GM18508 (cell line): ENCODE measurements at regions not wholly inside any gene's neighbourhood (a gene's known extent, or its start where the extent isn't known, plus 50 kb on each side); places are given as distances from the start of the nearest gene placed in this dataset.

Experiments used
- ATAC-seq: cut with Tn5 transposase; IDR thresholded peaks from one replicate; pipeline ENCODE4 v1.9.1; 2021; ENCODE audit warnings: moderate number of reproducible peaks; ENCODE audit not compliant: insufficient read depth, unreplicated experiment

DNA sequence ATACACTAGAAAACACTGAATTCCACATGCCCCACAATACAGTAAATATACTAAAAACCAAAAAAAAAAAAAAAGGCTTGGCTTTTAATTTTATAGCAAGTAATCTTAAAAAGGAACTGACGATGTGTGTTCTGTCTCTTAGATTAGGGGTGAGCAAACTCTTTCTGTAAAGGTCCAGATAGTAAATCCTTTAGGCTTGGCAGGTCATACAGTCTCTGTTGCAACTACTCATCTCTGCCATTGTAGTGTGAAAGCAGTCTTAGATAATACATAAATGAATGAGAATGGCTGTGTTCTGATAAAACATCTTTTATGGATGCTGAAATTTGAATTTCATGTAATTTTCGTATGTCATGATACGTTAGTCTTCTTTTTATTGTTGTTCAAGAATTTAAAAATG is 150.2 kb downstream of the SLC30A10 start:
- ATAC-seq: no peak

DNA sequence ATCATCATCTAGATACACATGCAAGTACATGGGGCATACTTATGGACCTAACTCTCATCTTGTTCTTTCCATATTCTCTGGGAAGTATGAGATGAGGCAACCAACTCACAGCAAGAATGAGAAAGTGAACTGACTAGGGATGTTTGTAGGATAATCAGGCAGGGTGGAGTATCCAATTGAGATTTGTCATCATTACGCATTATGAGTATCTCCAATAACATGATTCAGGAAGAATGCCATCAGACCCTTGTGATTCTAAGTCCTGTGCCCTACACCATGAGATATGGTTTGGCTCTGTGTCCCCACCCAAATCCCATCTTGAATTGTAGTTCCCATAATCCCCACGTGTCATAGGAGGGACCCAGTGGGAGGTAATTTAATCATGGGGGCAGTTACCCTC is 154.0 kb downstream of the SLC30A10 start:
- ATAC-seq: no peak

GRCh38 chr1:219773775-219774174 is 154.6 kb downstream of the SLC30A10 start:
- peak; percentile 99 for ATAC-seq

DNA sequence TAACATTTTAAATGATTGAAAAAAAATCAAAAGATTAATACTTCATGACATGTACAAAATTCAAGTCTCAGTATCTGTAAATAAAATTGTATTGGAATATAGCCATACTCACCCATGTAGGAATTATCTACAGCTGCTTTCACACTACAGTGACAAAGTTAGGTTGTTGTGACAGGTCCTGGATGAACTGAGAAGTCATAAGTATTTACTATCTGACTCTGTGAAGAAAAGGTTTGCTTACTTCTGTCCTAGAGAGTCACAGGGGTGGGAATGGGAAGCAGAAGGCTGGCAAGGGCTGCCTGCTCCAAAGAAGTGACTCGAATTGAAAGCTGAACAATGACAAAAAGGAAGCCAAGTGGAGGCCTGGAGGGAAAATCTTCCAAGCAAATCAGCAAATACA is 155.2 kb downstream of the SLC30A10 start:
- no peak for ATAC-seq

DNA sequence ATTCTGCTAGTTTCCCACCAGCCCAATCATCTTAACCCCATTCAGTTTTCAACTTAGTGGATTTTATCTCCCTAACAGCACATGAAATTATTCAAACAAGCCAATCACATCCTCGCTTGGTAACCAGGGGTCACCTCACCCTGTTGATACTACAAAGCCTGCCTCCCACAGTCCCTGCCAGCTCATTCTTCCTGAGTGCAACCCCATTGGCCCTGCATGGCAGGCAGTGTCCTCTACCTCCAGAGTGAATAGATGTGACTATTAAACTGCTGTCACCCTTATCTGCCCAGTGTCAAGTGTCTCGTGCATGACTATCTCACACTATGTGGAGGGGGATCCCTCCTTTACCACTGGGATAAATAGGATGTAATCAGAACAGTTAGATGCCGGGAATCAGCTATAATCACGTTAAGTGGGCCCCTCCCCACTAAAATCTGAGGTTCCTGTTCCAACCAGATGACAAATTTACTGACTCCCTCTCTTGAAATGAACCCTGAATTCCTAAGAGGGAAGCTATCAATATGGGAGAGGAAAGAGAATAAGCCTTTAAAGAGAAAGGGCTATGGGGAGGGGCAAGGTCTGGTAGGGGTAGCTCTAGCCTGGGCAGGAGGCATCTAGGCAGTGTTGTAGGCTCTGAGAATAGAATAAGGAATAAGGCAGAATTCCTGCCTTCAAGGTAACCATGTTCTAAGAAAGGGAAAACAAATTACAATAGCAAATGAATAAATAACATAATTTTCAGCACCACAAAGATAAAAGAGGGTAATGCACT is 155.9 kb downstream of the SLC30A10 start:
- no peak for ATAC-seq

- no peak for ATAC-seq
These were observed 157.3 kb downstream of the SLC30A10 start for GRCh38 chr1:219771080-219771479.

GRCh38 chr1:219763321-219763720 is 150.4 kb upstream of the ZC3H11B start:
- ATAC-seq: no peak

DNA sequence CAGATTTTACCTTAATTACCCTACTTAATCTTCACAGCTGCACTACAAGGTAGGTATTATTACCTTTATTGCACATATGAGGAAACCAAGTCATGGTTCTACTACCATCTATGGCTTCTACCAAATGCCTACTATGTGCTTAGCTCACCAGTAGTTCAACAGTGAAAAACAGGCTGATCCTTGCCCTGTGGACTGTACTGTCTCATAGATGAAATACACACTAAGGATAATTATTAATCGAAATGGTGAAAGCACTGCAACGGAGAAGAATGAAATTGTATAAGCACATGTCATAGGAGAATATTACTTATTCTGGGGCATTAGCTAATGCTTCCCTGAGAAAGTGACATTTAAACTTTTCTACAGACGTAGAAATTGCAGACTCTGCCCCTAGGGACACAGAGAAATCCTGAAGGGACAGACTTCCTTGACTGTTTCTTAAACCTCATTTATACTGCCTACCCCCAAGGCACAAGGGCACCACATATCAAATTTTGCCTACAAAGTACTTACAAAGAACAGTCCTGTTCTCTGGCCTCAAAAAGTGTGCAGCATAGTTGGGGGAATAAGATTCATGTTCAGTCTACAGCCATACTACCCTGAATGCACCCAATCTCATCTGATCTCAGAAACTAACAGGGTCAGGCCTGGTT is 148.4 kb upstream of the ZC3H11B start:
- no peak for ATAC-seq

DNA sequence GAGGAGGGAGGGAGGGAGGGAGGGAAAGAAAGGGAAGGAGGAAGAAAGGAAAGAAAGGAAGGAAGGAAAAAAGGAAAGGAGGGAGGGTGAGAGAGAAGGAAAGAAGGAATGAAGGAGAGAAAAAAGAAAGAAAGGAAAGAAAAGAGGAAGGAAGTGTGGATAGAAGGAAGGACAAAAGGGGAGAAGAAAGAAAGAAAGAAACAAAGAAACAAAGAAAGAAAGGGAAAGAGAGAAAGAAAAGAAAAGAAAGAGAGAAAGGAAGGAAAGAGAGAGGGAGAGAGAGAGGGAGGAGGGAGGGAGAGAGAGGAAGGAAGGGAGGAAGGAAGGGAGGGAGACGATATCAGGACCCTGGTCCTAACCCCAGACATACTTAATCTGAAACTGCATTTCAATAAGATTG is 146.2 kb upstream of the ZC3H11B start:
- no peak for ATAC-seq

DNA sequence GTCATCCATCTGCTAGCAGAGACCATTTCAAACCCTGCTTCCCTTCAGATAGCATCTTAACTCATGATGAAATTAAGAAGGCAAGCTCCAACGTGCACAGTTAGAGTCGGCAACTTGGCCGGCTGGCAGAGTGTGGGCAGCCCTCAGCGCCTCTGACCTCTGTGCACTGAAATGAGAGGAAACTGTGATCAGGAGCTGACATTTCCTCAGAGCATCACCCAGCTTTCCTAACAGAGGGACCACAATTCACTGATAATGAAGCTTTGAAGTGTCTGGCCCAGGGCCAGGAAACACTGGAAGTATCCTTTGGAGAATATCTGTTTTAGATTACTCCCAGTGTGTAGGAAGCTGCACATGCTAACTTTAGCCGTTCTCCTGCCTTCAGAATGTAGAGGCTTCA is 145.0 kb upstream of the ZC3H11B start:
- no peak for ATAC-seq

- ATAC-seq: no peak
These were observed 142.3 kb upstream of the ZC3H11B start for GRCh38 chr1:219755234-219755633.

DNA sequence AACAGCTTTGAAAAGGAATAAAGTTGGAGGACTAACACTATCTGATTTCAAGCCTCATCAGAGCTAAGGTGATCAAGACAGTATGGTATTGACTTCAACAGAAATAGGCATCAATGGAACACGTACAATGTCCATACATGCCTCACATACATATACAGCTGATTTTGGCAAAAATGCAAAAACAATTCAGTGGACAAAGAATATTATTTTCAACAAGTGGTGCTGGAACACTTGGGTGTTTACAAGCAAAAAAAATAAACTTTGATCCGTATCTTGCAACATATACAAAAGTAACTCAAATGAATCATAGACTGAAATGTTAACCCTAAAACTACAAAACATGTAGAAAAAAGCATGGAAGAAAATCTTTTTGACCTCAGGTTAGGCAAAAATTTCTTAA is 141.9 kb upstream of the ZC3H11B start:
- no peak for ATAC-seq

- no peak for ATAC-seq
These were observed 141.0 kb upstream of the ZC3H11B start for GRCh38 chr1:219753914-219754313.

DNA sequence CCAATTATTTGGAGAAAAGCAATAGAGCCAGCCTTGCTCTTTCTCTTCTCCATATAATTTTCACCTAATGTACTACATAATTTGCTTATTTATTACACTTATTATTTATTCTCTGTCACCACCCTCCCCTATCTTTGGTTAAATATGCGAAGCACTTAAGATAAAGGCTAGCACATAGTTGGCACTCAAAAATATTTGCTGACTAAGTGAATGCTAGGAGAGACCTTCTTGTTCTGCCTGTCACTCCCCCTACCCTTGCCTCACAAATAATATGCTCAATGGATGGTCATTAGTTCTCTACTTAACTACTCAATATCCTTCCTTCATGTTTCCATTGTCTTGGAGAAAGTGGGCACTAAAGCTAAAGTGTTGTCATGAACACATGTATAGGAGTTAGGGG is 139.7 kb upstream of the ZC3H11B start:
- ATAC-seq: no peak

DNA sequence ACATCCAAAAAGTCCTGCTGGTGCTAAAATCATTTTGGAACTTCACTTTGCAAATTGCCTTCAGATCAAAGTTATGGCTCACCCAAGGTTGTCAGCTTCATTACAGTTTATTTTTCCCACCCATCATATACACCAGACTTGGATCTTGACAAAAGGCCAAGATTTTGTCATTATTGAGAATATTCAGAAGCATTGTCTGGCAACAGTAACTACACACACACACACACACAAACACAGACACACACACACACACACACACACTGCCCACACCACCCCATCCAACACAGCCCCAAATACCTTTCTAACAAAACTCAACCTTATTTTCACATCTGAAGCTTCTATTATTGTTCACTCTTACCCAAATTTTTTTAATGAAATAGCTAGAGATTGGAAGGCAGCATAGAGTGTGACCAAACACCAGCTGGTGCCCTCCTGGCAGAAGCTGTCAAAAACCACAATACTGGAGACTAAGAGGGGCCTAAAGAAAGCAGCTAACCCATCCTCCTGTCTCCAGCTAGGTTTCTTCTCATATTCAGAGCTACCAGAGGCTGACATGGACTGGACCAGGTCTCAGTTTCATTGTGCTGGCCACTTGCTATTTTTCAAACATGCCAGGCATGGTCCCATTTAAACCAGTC is 139.1 kb upstream of the ZC3H11B start:
- ATAC-seq: no peak

GRCh38 chr1:219749370-219749769 is 136.5 kb upstream of the ZC3H11B start:
- no peak for ATAC-seq

GRCh38 chr1:219746141-219746540 is 133.2 kb upstream of the ZC3H11B start:
- no peak for ATAC-seq

DNA sequence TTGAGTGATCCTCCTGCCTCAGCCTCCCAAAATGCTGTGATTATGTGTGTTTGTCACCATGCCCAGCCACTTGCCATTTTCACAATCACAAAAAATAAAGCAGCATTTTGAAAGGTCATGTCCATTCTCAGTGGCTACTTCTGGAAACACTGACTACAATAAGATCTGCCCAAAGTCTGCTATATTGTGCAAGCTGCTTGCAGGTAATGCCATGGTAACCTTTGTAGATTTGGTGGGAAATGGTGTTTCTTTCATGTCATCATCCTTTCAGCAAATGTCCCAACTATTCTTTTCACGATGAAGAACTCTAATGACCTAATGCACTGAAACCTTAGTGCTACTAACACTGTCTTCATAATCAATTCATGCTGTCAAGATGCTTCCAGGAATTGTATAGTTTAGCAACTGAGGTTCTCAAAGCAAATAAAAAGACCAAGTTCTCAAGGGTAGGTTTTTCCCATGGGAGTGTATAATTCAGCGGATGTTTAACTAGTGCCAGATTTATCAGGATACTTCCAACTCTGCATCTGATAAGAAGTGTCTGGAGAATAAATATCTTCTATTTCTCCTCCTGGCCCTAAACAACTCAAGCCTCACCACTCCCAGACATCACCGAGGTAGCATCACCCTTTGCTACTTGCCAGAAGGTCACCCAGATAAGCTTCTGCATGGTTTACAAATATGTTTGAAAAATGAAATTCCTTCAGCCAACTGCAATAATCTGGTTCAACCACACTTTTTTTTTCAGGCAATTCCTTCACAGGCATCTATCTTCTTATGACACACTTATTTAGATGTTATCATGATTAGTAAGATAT is 132.0 kb upstream of the ZC3H11B start:
- ATAC-seq: no peak

DNA sequence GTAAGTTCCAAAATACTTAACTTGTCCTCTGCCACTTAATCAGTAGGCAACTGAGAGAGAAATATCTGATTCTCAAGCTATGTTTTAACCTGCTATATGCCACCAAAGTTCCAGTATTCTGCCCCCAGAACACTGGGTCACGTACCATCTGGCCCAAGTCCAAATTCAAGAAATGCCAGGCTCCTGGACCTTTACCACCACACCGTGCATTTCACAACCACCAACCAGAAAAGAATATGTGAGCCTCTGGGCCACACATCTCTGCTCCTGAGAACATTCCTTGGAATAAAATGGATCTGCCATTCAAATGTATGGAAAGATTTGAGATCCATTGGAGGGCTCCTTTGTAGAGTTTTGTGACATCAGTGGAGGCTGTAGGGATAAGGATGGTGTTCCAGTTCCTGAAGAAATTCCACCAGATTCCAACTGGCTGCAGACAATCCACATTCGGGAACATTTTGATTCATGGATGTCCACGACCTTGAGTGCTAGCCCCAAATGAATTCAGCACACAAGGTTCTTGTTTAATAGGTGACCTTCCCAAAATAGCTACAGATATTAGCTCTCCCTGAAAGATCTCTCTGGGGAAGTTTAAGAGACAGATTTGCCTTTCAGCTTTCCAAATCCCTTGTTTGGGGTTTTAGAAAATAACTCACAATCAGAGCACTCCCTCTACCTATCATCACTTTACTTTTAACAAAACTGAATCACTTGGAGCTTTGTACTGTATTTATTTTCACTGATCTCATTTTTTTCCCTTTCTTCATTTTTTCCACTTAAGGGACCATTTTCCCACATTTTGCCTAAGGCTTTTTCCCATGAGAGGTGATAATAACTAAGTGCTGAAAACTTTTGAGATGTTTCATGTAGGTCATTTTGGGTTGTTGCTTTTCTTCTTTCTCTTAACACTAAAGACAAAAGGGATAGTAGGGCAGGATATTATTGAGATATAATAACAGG is 128.4 kb upstream of the ZC3H11B start:
- no peak for ATAC-seq
